ENCODE measurements at regions not wholly inside any gene's neighbourhood (a gene's known extent, or its start where the extent isn't known, plus 50 kb on each side); places are given as distances from the start of the nearest gene placed in this dataset.

DNA sequence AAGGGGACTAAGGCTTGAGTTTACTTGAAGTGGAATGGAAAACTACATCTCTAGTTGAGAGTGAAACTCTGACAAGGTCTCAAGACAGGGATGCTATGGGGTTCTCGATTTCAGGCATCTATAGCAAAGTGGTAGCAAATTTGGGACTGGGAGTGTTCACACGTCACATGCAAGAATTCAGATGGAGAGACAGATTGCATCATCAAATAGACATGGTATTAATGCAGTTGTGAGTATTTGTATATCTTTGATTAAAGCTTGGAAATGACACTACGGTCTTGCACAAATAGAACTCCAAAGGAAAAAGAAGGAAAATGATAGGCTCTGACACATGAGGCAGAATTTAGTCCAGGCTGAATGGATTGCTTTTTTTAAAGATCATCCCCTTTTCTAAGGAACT, 1061.6 kb upstream of the FANCL start:
- no peak for DNase-seq

DNA sequence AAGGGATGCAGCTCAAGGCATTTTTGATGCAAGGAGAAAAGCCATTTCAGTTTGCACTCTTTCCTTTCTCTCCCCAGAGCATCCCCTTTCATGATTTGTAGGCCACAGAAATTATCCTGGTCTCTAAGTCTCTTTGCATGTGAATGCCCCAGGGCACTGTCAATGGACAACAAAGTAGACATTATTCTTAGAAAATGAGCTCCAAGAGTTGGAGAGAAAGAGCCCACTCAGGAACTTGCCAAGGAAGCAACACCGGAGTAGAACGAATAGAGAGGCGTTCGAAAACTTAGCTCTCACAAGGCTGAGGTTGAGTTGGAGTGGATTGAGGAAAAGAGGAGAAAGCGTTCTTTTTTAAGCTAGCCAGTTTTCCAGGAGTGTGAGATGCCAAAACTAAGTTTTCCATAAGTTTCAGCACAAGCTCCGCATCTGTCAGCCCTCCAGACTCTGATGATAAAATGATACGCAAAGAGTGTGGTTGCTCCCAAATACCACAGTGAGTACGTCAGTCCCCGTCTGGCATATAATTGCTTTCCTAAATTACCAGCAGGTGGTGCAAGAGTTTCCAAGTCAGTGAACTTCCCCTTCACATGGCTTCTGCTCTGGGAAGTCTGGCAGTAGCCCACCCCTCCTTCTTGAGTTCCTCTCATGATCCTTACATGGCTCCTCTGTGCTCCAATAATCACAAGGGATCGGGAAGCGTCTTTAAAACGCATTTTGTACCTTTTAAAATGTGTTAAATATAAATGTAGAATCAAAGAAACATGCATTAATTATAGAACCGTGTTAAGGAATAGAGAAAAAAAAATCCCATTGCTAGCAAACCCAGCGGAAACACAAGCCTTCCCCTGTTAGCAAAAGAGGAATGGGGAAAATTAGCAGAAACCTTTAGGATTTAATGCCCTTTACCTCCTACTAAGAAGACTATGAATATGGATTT, 1060.6 kb upstream of the FANCL start:
- peak; percentile 40 to 80 (median 74) for DNase-seq

DNA sequence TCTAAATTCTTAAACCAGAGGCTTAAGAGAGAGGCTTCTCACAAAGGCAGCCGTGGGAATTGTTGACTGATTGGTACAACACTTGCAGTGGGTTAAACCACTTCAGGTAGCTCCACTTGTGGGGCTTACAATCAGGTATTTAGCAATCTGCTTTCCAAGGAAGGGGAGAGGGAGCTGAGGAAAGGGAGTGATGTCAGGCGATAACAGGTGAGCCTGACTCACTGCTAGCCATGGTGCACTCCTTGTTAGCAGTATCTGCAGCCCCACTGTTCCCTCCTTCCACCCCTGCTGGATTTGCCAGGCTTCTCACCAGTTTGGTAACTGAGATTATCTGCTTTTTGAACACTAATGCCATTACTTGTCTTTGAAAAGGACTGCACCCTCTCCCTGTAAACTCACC, 1056.7 kb upstream of the FANCL start:
- DNase-seq: peak in 1 of 3 experiments; percentile 72

GRCh38 chr2:59296279-59296678, 1055.2 kb upstream of the FANCL start:
- DNase-seq: no peak

DNA sequence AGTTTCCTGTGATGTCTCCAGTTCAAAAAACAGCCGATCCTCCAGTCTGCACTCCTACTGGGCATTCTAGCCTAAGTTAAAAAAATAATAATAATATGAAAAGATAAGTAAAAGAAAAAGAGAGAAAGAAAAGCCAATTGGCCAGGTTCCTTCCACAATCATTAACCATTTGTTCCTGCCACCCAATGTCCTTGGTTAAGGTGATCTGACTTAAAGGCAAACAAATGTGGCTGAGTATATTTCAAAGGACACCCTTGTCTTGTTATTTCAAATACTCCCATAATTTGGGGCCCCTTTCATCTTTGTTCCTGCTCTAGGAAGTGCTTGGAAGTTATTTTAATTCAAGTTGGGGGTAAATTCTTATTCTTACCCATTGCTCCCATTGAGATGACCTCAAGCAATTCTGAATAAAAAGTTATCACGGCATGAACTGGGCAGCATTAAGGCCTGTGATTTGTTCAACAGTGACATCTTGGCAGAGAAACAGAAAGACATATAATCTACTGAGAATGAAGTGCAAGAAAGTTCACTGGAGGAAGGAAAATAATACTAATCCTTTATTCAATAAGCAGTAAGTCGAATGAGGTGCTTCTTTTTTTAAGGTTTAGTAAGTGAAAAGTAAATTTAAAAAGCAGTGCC, 1054.5 kb upstream of the FANCL start:
- no peak for DNase-seq

DNA sequence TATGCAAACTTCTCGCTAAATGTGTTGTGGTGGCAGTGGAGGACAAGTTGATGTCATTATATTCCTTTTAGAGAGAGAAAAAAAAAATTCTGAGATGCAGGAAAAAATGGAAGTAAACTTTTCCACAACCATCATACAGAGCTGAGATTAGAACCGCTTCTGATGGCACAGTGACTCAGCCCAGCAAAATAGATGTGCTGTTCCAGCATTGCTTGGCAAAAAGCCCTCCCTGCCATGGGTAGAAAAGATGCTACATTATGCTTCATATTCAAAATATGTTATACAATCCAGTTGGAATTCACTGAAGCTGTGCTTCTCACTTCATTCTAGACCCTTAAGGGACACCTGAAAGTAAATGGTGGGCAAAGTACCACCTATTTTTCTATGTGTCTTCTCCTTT, 1047.6 kb upstream of the FANCL start:
- no peak for DNase-seq

GRCh38 chr2:59282374-59283057, 1041.4 kb upstream of the FANCL start:
- peak in 1 of 3 experiments; percentile 22 for DNase-seq

DNA sequence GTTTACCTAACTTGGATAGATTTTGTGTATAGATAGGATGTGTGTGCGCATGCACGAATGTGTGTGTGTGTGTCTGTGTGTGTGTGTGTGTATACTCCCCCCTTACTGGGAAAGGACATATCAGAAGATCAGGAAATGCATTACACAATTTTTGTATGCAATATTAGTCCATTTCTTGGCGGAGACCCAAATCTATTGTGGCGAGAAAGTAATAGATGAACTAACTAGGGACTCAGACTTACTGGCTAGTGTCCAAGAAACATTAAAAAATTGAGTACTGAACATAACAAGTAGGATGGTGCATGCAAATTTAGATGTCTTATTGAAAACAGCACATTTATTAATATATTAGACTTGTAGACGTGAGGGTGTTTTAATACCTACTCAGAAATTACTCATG, 1036.5 kb upstream of the FANCL start:
- DNase-seq: peak in 2 of 3 experiments; percentile 22 to 75

GRCh38 chr2:59276917-59277316, 1035.8 kb upstream of the FANCL start:
- no peak for DNase-seq

DNA sequence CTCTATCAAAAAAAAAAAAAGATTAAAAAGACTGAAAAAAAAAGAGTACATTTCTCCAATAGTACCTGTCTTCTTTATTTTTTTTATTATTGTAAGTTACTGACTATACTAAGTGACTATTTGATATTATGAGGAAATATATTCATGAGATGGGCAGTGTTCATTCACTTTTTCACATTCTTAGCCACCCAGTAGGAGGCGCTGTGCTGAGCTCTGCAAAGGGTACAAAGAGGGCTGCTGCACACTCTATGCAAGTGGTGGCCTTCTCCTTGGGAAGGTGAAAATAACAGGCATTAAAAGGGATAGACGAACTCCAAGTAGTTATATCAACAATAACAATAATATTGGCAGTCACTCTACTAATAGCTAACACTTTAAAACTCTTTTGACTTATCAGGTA, 1034.9 kb upstream of the FANCL start:
- no peak for DNase-seq

GRCh38 chr2:59266453-59266852, 1025.3 kb upstream of the FANCL start:
- no peak for DNase-seq

GRCh38 chr2:59259913-59260312, 1018.8 kb upstream of the FANCL start:
- DNase-seq: no peak

GRCh38 chr2:59256290-59256689, 1015.2 kb upstream of the FANCL start:
- DNase-seq: no peak

GRCh38 chr2:59254279-59254678, 1013.2 kb upstream of the FANCL start:
- DNase-seq: no peak

GRCh38 chr2:59250307-59250677, 1009.2 kb upstream of the FANCL start:
- DNase-seq: peak in 2 of 3 experiments; percentile 23 to 72

GRCh38 chr2:59249441-59250306, 1008.5 kb upstream of the FANCL start:
- peak; percentile 77 to 91 (median 83) for DNase-seq

- no peak for DNase-seq
These were observed 998.0 kb upstream of the FANCL start for GRCh38 chr2:59239146-59239545.

DNA sequence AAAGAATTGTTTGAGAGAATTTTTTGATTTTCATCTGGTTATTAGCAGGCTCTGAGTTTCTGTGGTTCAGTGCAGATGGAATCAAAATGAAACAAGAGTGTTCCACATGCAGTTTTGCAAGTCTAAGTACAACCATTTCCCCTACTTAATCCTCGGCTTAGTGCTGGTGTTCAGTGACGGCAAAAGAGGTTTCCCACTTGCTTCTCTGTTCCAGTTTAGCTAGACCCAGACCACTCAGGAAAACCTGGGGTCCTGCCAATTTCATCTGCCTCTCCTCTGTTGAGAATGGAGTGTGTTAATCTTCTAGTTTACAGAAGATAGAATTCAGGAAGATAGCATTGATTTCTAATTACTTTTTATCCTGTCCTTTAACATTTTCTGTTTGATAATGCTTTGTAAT, 996.2 kb upstream of the FANCL start:
- no peak for DNase-seq

DNA sequence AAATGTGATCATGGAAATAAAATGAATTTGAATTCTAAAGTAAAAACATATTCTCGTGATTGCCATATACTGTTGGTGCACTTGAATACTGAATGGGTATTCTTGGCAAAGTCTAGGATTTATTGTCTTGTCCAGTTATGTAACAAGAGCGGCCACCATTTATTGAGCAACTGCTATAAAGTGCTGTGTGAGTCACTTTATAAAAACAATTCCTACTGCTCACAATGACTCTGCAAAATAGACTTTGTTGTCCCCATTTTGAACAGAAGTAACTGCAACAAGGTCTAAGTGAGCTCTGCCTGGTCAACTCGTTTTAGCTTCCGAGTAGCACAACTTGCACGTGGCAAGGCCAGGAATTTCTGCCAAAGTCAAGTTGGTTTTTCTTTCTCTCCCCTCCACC, 995.6 kb upstream of the FANCL start:
- no peak for DNase-seq

DNA sequence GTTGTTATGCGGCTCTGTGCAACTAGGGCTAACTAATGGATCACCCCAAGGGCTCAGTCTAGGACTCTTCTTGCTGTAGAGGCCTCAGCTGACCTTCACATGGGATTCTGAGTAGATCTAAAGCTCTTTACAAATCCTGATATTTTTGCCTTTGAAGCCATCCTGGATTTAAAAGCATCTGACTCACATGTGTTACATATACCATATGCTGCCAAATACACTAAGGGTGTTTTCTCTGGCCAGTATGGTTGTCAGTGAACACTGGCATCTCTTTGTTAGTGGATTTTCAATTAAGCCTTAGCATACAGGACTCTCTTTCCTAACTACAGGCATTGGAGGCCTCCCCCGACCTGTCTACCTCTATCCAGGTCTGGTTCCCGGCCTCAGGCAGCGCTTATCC, 992.8 kb upstream of the FANCL start:
- DNase-seq: no peak

DNA sequence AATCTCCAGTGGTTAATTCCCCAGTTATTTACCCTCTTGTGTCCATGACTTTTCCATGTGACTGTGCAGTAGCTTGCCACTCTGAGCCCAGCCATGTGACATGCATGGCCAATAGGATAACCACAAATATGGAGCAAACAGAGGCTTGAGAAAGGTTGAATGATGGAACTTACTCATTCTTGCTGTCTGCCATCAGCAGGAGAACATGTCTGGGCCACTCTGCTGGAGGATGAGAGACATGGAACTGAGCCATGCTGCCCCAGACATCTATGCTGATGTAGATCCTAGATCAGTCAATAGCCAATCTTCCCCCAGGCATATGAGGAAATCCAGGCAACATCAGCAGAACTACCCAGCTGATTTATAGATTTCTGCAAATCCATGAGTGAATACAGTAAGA, 992.3 kb upstream of the FANCL start:
- no peak for DNase-seq

DNA sequence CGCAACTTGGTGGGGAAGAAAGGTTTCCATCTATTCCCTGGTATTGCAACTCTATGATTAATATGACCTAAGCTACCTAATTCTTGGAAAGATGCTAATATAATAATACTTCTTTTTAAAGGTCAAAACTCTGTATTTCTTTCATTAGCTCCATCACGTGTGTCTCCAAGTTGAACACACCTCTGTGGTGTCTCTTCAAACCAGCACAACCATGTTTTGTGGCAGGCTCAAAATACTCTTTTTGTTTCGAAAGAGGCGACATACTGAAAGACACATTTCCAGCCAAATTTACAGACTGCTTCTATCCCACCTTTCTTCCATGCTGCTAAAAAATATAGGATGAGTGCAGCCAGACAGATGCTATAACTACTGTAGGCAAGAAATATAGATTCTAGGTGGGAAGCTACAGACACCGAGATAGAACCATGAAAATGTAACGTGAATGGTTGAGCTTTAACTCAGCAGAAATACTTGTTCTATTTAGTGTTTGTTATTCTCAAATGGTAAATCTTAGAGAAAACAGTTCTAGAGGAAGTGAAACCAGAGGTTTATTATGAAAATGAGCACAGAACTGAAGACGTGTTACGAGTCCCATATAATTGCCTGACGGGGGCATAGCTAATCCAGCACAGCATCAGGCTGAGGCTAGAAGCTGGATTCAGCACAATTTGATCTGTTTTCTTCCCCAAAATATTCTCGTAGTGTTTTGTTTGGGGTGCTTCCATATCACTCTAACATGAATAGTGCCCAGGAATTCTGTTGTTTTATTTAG, 991.5 kb upstream of the FANCL start:
- no peak for DNase-seq

Data from NCI-H1417 (cell line).